HCT116 (cell line): ENCODE measurements at regions not wholly inside any gene's neighbourhood (a gene's known extent, or its start where the extent isn't known, plus 50 kb on each side); places are given as distances from the start of the nearest gene placed in this dataset.

Experiments
- ATAC-seq: fragments of 200-7000 bp; cut with Tn5 transposase; 2 replicates; pipeline ENCODE4 v1.9.1; 2020; ENCODE audit warnings: mild to moderate bottlenecking, moderate library complexity
- BruUV-seq: library from RNA; stranded (reverse); fragments of 400-500 nt; replicated peaks from 2 replicates; lab custom pipeline; 2021; lab: Mats Ljungman, UMichigan
- CTCF ChIA-PET: fragments of 300-600 bp; sonication (Branson Sonifier 250); formaldehyde crosslinking; loops from one replicate; lab custom pipeline; 2021; ENCODE audit warnings: antibody characterized with exemption; lab: Charles Lee
- POLR2A ChIA-PET: fragments of 300-600, 350-600 bp; sonication (Branson Sonifier 250); formaldehyde crosslinking; loops from one replicate; lab custom pipeline; 2021; ENCODE audit warnings: antibody characterized with exemption; lab: Charles Lee
- RAD21 ChIA-PET, 2 experiments: fragments of 300-600 bp; sonication (Branson Sonifier 250); formaldehyde crosslinking; loops; one replicate each; lab custom pipeline; 2023; ENCODE audit warnings: low total read pairs in 2 of 2; ENCODE audit not compliant: uncharacterized antibody in 2 of 2, unreplicated experiment in 2 of 2, low non-redundant PET in 1 of 2; lab: Charles Lee
- DNase-seq: peaks from one replicate; pipeline ENCODE4 v3.0.0-alpha.2; 2010; ENCODE audit warnings: low read depth, low spot score
- H2AFZ ChIP-seq: fragments of 200-600 bp; shearing (Covaris generic), sonication (generic); 2 replicates; pipeline ENCODE4 v1.6.1; 2017; ENCODE audit warnings: low read depth, mixed run types, mixed read lengths, antibody characterized with exemption, low read length; ENCODE audit not compliant: poor library complexity, severe bottlenecking
- H3K27ac ChIP-seq: 2 replicates; pipeline ENCODE4 v1.5.1; 2012; ENCODE audit warnings: low read depth, low read length
- H3K27me3 ChIP-seq: fragments of 200-600 bp; sonication (generic); 2 replicates; pipeline ENCODE4 v1.6.1; 2016; ENCODE audit warnings: mixed run types, low read length, mixed read lengths; ENCODE audit not compliant: insufficient read depth
- H3K36me3 ChIP-seq, 2 experiments: fragments of 200-500 bp in 1 of 2; fragments of 200-600 bp in 1 of 2; sonication (Bioruptor generic) in 1 of 2; sonication (generic) in 1 of 2; 2 replicates each; pipeline versions ENCODE4 v1.5.1 to v1.6.1; 2014 to 2016; ENCODE audit warnings: low read length in 2 of 2, inconsistent platforms in 1 of 2, mixed read lengths in 1 of 2, mixed run types in 1 of 2; ENCODE audit not compliant: insufficient read depth in 2 of 2, control insufficient read depth in 1 of 2
- H3K4me1 ChIP-seq, 2 experiments: fragments of 200-600 bp in 1 of 2; sonication (generic) in 1 of 2; 2 replicates each; pipeline versions ENCODE4 v1.5.1 to v1.6.1; 2012 to 2017; ENCODE audit warnings: low read length in 2 of 2, inconsistent platforms in 1 of 2, mild to moderate bottlenecking in 1 of 2, mixed read lengths in 1 of 2, mixed run types in 1 of 2, moderate library complexity in 1 of 2; ENCODE audit not compliant: insufficient read depth in 2 of 2, control insufficient read depth in 1 of 2
- H3K4me2 ChIP-seq: fragments of 200-600 bp; sonication (generic); 2 replicates; pipeline ENCODE4 v1.6.1; 2017; ENCODE audit warnings: mixed run types, low read length, mixed read lengths
- H3K4me3 ChIP-seq, 2 experiments: fragments of 200-600 bp in 1 of 2; sonication (generic) in 1 of 2; replicated peaks in 1 of 2; 2 replicates each; pipeline ENCODE4 v1.5.1; 2011 to 2016; ENCODE audit warnings: low read length in 2 of 2, control low read depth in 1 of 2, low read depth in 1 of 2, mild to moderate bottlenecking in 1 of 2, mixed read lengths in 1 of 2, mixed run types in 1 of 2
- H3K79me2 ChIP-seq: fragments of 200-600 bp; sonication (generic); 2 replicates; pipeline ENCODE4 v1.6.1; 2017; ENCODE audit warnings: mild to moderate bottlenecking, mixed run types, low read length, moderate library complexity, mixed read lengths; ENCODE audit not compliant: insufficient read depth
- H3K9ac ChIP-seq: fragments of 200-600 bp; sonication (generic); 2 replicates; pipeline ENCODE4 v1.6.1; 2016; ENCODE audit warnings: low read length, mixed read lengths
- H3K9me2 ChIP-seq: fragments of 200-600 bp; sonication (generic), shearing (Covaris generic); 2 replicates; pipeline ENCODE4 v1.6.1; 2017; ENCODE audit warnings: mixed run types, mild to moderate bottlenecking, moderate library complexity; ENCODE audit not compliant: insufficient read depth
- H3K9me3 ChIP-seq, 2 experiments: fragments of 200-500 bp in 1 of 2; fragments of 200-600 bp in 1 of 2; sonication (Bioruptor generic) in 1 of 2; sonication (generic) in 1 of 2; 2 replicates each; pipeline ENCODE4 v1.6.1; 2014 to 2017; ENCODE audit warnings: low read length in 2 of 2, mixed read lengths in 2 of 2, inconsistent platforms in 1 of 2, low read depth in 1 of 2, mild to moderate bottlenecking in 1 of 2, mixed run types in 1 of 2, moderate library complexity in 1 of 2; ENCODE audit not compliant: control insufficient read depth in 1 of 2, insufficient read depth in 1 of 2
- H4K20me1 ChIP-seq: fragments of 200-600 bp; sonication (generic), shearing (Covaris generic); 2 replicates; pipeline ENCODE4 v1.6.1; 2017; ENCODE audit warnings: mixed run types, mild to moderate bottlenecking, moderate library complexity; ENCODE audit not compliant: insufficient read depth
- CEBPB ChIP-seq: IDR thresholded peaks from 2 replicates; pipeline ENCODE4 v1.6.1; 2012; ENCODE audit warnings: low read depth
- EGR1 ChIP-seq: IDR thresholded peaks from 2 replicates; pipeline ENCODE4 v1.6.1; 2012; ENCODE audit warnings: low read depth
- EZH2phosphoT487 ChIP-seq: fragments of 200-600 bp; IDR thresholded peaks from 2 replicates; pipeline ENCODE4 v1.6.1; 2018; ENCODE audit warnings: antibody characterized with exemption, borderline replicate concordance
- FOSL1 ChIP-seq: IDR thresholded peaks from 2 replicates; pipeline ENCODE4 v1.6.1; 2012; ENCODE audit warnings: low read depth
- JUND ChIP-seq: IDR thresholded peaks from 2 replicates; pipeline ENCODE4 v1.6.1; 2012
- POLR2A ChIP-seq: IDR thresholded peaks from 2 replicates; pipeline ENCODE4 v1.7.0; 2011; ENCODE audit warnings: borderline replicate concordance; ENCODE audit not compliant: insufficient read depth, insufficient read length; ENCODE audit errors: extremely low read depth
- RAD21 ChIP-seq: IDR thresholded peaks from 2 replicates; pipeline ENCODE4 v1.6.1; 2012; ENCODE audit warnings: low read depth, mild to moderate bottlenecking
- SIN3A ChIP-seq: IDR thresholded peaks from 2 replicates; pipeline ENCODE4 v1.6.1; 2012; ENCODE audit warnings: low read depth
- TCF7L2 ChIP-seq: IDR thresholded peaks from 2 replicates; pipeline ENCODE4 v1.7.0; 2011; ENCODE audit warnings: borderline replicate concordance, inconsistent platforms; ENCODE audit not compliant: insufficient read depth, insufficient read length; ENCODE audit errors: extremely low read depth
- YY1 ChIP-seq: IDR thresholded peaks from 2 replicates; pipeline ENCODE4 v1.6.1; 2011; ENCODE audit warnings: low read length, low read depth, moderate library complexity, mild to moderate bottlenecking; ENCODE audit not compliant: insufficient replicate concordance; ENCODE audit errors: extremely low read depth
- ZFX ChIP-seq: fragments of 450-650 bp; IDR thresholded peaks from 2 replicates; pipeline ENCODE4 v1.6.1; 2017
- intact Hi-C: fragments of 100-400 bp; cut with micrococcal nuclease; formaldehyde crosslinking; loops from 2 replicates; pipeline ENCODE4 v1.10.0; 2022
- TF ChIP-seq, protein P1 (sequence below), 3 experiments: fragments of 200-600 bp in 1 of 3; sonication (generic) in 1 of 3; IDR thresholded peaks in 2 of 3; conservative IDR thresholded peaks in 1 of 3; 2 replicates each; pipeline ENCODE4 v1.5.1; 2012 to 2017; ENCODE audit warnings: low read depth in 2 of 3, low read length in 2 of 3, antibody characterized with exemption in 1 of 3, borderline replicate concordance in 1 of 3, control low read depth in 1 of 3, mild to moderate bottlenecking in 1 of 3, mixed read lengths in 1 of 3, mixed run types in 1 of 3, moderate library complexity in 1 of 3; ENCODE audit not compliant: insufficient read depth in 1 of 3

- TF ChIP-seq POLR2A, result no peak
- no peak for TF ChIP-seq EZH2phosphoT487
- no peak for TF ChIP-seq CEBPB
- TF ChIP-seq ZFX, result no peak
- no peak for TF ChIP-seq RAD21
- TF ChIP-seq FOSL1, result no peak
- TF ChIP-seq, protein P1, sequence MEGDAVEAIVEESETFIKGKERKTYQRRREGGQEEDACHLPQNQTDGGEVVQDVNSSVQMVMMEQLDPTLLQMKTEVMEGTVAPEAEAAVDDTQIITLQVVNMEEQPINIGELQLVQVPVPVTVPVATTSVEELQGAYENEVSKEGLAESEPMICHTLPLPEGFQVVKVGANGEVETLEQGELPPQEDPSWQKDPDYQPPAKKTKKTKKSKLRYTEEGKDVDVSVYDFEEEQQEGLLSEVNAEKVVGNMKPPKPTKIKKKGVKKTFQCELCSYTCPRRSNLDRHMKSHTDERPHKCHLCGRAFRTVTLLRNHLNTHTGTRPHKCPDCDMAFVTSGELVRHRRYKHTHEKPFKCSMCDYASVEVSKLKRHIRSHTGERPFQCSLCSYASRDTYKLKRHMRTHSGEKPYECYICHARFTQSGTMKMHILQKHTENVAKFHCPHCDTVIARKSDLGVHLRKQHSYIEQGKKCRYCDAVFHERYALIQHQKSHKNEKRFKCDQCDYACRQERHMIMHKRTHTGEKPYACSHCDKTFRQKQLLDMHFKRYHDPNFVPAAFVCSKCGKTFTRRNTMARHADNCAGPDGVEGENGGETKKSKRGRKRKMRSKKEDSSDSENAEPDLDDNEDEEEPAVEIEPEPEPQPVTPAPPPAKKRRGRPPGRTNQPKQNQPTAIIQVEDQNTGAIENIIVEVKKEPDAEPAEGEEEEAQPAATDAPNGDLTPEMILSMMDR (IDR thresholded peaks at IDR 0.05 in 2 of 3, conservative IDR thresholded peaks at IDR 0.05 in 1 of 3; ENCODE audit: borderline replicate concordance in 1 of 3, insufficient read depth in 1 of 3, low read depth in 2 of 3, low read length in 2 of 3), result no peak
- no peak for TF ChIP-seq SIN3A
- no peak for TF ChIP-seq TCF7L2
- TF ChIP-seq YY1, result no peak
- TF ChIP-seq JUND, result no peak
- no peak for TF ChIP-seq EGR1
- no peak overlapping the region for H3K9ac ChIP-seq
- no peak overlapping the region for H3K4me2 ChIP-seq
- no peaks in the 10 kb centered on the region for H3K9me2 ChIP-seq
- H3K79me2 ChIP-seq, result no peaks in the 10 kb centered on the region
- H3K4me1 ChIP-seq, result no peaks in the 10 kb centered on the region
- H3K4me3 ChIP-seq, result no peak overlapping the region
- H3K9me3 ChIP-seq, result no peaks in the 10 kb centered on the region; a peak in 2 of 4 replicates
- ATAC-seq, result no peak
- no peak overlapping the region for H2AFZ ChIP-seq
- CTCF ChIA-PET, result no interaction called here
- DNase-seq, result no peak
- RAD21 ChIA-PET, result no interaction called here
- no peak overlapping the region for H3K27ac ChIP-seq
- intact Hi-C loops, result no loop called here
- no TSS peak for BruUV-seq
- H3K36me3 ChIP-seq, result no peaks in the 10 kb centered on the region
- POLR2A ChIA-PET, result no interaction called here
- H3K27me3 ChIP-seq, result no peaks in the 10 kb centered on the region
- no peaks in the 10 kb centered on the region for H4K20me1 ChIP-seq
Observed at GRCh38 chr2:239589833-239590232, 189.0 kb upstream of the HDAC4 start.
